GM12878 (cell line): ENCODE measurements at regions not wholly inside any gene's neighbourhood (a gene's known extent, or its start where the extent isn't known, plus 50 kb on each side); places are given as distances from the start of the nearest gene placed in this dataset.

ENCODE experiments used
- ATAC-seq: fragments of 200-7000 bp; cut with Tn5 transposase; 3 replicates; pipeline ENCODE4 v1.9.1; 2020; ENCODE audit warnings: mild to moderate bottlenecking, moderate library complexity
- BruUV-seq: library from RNA; stranded (reverse); fragments of 400-500 nt; replicated peaks from 2 replicates; lab custom pipeline; 2021; lab: Mats Ljungman, UMichigan
- CTCF ChIA-PET: fragments of 300-600 bp; sonication (Branson Sonifier 250); formaldehyde crosslinking; extraction: SDS; loops from one replicate; lab custom pipeline; 2021; ENCODE audit warnings: inconsistent platforms; lab: Yijun Ruan, JAX
- POLR2A ChIA-PET: fragments of 350-600 bp; formaldehyde crosslinking; extraction: SDS; loops from one replicate; lab custom pipeline; 2021; ENCODE audit warnings: inconsistent platforms; lab: Charles Lee
- RAD21 ChIA-PET: fragments of 300-600 bp; sonication (Branson Sonifier 250); formaldehyde crosslinking; loops from one replicate; lab custom pipeline; 2023; ENCODE audit warnings: antibody characterized with exemption; ENCODE audit not compliant: unreplicated experiment; lab: Charles Lee
- SMC1A ChIA-PET: fragments of 300-600 bp; sonication (Branson Sonifier 250); formaldehyde crosslinking; loops from one replicate; lab custom pipeline; 2023; ENCODE audit not compliant: unreplicated experiment, uncharacterized antibody; lab: Charles Lee
- DNase-seq: peaks from one replicate; pipeline ENCODE4 v3.0.0-alpha.2; 2011; ENCODE audit warnings: low read depth, low spot score
- FAIRE-seq: peaks from 3 replicates; lab custom pipeline; 2011; peaks lifted over from hg19 to GRCh38; lab: Jason Lieb, UNC
- H2AFZ ChIP-seq: 2 replicates; pipeline ENCODE4 v1.6.0; 2011; ENCODE audit warnings: low read depth, low read length, control low read depth; ENCODE audit not compliant: control insufficient read depth
- H3K27ac ChIP-seq: 2 replicates; pipeline ENCODE4 v1.5.1; 2011; ENCODE audit warnings: control low read depth; ENCODE audit not compliant: control insufficient read depth, insufficient read depth
- H3K27me3 ChIP-seq, 2 experiments: replicated peaks in 1 of 2; 2 replicates each; pipeline versions ENCODE4 v1.6.0 to v1.6.1; 2011; ENCODE audit warnings: low read length in 1 of 2; ENCODE audit not compliant: control insufficient read depth in 2 of 2, insufficient read depth in 2 of 2
- H3K36me3 ChIP-seq, 2 experiments: 2 replicates each; pipeline ENCODE4 v1.5.1; 2011; ENCODE audit warnings: low read length in 1 of 2; ENCODE audit not compliant: control insufficient read depth in 2 of 2, insufficient read depth in 2 of 2
- H3K4me1 ChIP-seq: 2 replicates; pipeline ENCODE4 v1.6.1; 2011; ENCODE audit warnings: mild to moderate bottlenecking, low read length, moderate library complexity, mixed read lengths; ENCODE audit not compliant: control insufficient read depth, insufficient read depth
- H3K4me2 ChIP-seq: 2 replicates; pipeline ENCODE4 v1.6.0; 2011; ENCODE audit warnings: control low read depth; ENCODE audit not compliant: control insufficient read depth, insufficient read depth
- H3K4me3 ChIP-seq: fragments of 200-600 bp; sonication (generic); 2 replicates; pipeline ENCODE4 v1.5.1; 2016
- H3K79me2 ChIP-seq: 2 replicates; pipeline ENCODE4 v1.6.0; 2011; ENCODE audit warnings: low read length; ENCODE audit not compliant: control insufficient read depth, insufficient read depth
- H3K9ac ChIP-seq: 2 replicates; pipeline ENCODE4 v1.8.0; 2011; ENCODE audit warnings: low read length, control low read depth, mixed read lengths; ENCODE audit not compliant: control insufficient read depth, insufficient read depth
- H3K9me3 ChIP-seq: replicated peaks from 3 replicates; pipeline ENCODE4 v1.5.1; 2011; ENCODE audit warnings: mild to moderate bottlenecking, low read length; ENCODE audit not compliant: control insufficient read depth, insufficient read depth
- H4K20me1 ChIP-seq: 2 replicates; pipeline ENCODE4 v1.6.0; 2011; ENCODE audit not compliant: control insufficient read depth, insufficient read depth
- BRCA1 ChIP-seq: IDR thresholded peaks from 2 replicates; pipeline ENCODE4 v1.6.1; 2011; ENCODE audit warnings: low read depth, low read length, improper control_type of control experiment
- DPF2 ChIP-seq: fragments of 450-650 bp; IDR thresholded peaks from 2 replicates; pipeline ENCODE4 v1.6.1; 2017; ENCODE audit warnings: mild to moderate bottlenecking
- FOS ChIP-seq: IDR thresholded peaks from 3 replicates; pipeline ENCODE4 v1.6.1; 2011; ENCODE audit warnings: borderline replicate concordance; ENCODE audit not compliant: insufficient read length; ENCODE audit errors: extremely low read depth
- HCFC1 ChIP-seq: fragments of 150-350 bp; IDR thresholded peaks from 2 replicates; pipeline ENCODE4 v1.6.1; 2014; ENCODE audit warnings: low read length
- RAD51 ChIP-seq: fragments of 450-650 bp; IDR thresholded peaks from 2 replicates; pipeline ENCODE4 v1.6.1; 2016; ENCODE audit warnings: moderate library complexity, mild to moderate bottlenecking, inconsistent platforms
- RB1 ChIP-seq: fragments of 450-650 bp; formaldehyde crosslinking; IDR thresholded peaks from 2 replicates; pipeline ENCODE4 v1.6.1; 2017; ENCODE audit warnings: mild to moderate bottlenecking, borderline replicate concordance
- SIN3A ChIP-seq: IDR thresholded peaks from 2 replicates; pipeline ENCODE4 v1.6.1; 2012; ENCODE audit warnings: low read depth, low read length, improper control_type of control experiment
- SP1 ChIP-seq: IDR thresholded peaks from one replicate; pipeline ENCODE4 v1.6.1; 2011; ENCODE audit warnings: low read depth, low read length
- SREBF1 ChIP-seq: IDR thresholded peaks from 2 replicates; pipeline ENCODE4 v1.6.1; 2012; ENCODE audit warnings: mild to moderate bottlenecking, low read length
- WGBS: methylation state at CpG from one replicate; pipeline ENCODE4 v1.1.6; 2016; ENCODE audit warnings: low lambda C conversion rate; ENCODE audit not compliant: insufficient replicate concordance, insufficient coverage; ENCODE audit errors: missing lambda C conversion rate; 5-methylcytosine and 5-hydroxymethylcytosine counted together
- in situ Hi-C: fragments of 300-500 bp; cut with MboI; formaldehyde crosslinking; loops from 9 replicates; pipeline ENCODE4 v1.14.3; 2018; ENCODE audit warnings: mixed read lengths
- intact Hi-C: fragments of 100-400 bp; cut with micrococcal nuclease; formaldehyde crosslinking; loops from one replicate; pipeline ENCODE4 v1.14.2; 2022; ENCODE audit not compliant: unreplicated experiment
- TF ChIP-seq, protein P1 (sequence below): fragments of 450-650 bp; IDR thresholded peaks from 2 replicates; pipeline ENCODE4 v1.6.1; 2018; ENCODE audit warnings: mild to moderate bottlenecking, low read depth, moderate library complexity; ENCODE audit not compliant: partially characterized antibody
- TF ChIP-seq, protein P2 (sequence below): IDR thresholded peaks from 2 replicates; pipeline ENCODE4 v1.6.1; 2011; ENCODE audit warnings: borderline replicate concordance, low read depth, mild to moderate bottlenecking, moderate library complexity, low read length; ENCODE audit not compliant: insufficient read depth, poor library complexity, severe bottlenecking
- TF ChIP-seq, protein P3 (sequence below), 3 experiments: IDR thresholded peaks in 2 of 3; conservative IDR thresholded peaks in 1 of 3; 2 replicates each; pipeline ENCODE4 v1.5.1; 2011; ENCODE audit warnings: low read depth in 3 of 3, low read length in 3 of 3, mild to moderate bottlenecking in 3 of 3, control low read depth in 2 of 3, moderate library complexity in 2 of 3, inconsistent platforms in 1 of 3, mixed read lengths in 1 of 3; ENCODE audit not compliant: control insufficient read depth in 2 of 3, insufficient read depth in 1 of 3; ENCODE audit errors: extremely low read depth in 1 of 3
- TF ChIP-seq, protein P4 (sequence below): fragments of 150-350 bp; IDR thresholded peaks from 2 replicates; pipeline ENCODE4 v1.6.1; 2014; ENCODE audit warnings: mild to moderate bottlenecking, low read depth, low read length

DNA sequence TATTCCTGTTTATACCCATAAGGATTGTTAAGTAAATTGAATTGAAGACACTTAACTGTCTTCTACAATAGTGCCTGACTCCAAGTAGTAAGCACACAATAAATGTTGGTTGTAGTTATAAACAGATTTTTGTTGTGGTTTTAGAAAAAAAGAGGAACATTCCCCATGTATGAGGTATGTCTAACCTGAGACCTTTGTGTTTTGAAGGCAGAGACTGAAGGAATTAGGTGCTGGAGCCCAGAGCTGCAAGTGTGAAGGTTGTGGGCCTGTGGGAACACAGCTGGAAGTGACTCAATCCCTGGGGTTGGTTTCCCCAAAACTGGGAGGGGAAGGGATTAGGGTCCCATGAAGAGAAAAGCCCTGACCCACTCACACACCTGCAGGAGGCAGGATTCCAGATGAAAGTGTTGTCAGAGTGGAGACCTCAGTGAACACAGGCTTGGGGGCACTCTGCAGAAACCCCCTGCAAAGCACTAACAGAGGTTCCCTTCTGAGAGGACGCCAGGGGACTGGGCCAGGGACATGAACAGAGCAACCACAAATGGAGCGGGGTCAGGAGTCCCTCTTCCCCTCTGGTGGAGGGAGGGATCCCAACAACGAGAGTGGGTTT, 265.1 kb upstream of the KLF14 start:
- Histone ChIP-seq H3K27ac (no peak overlapping the region), H3K27me3 (no peaks in the 10 kb centered on the region), H2AFZ (no peak overlapping the region), H4K20me1 (no peaks in the 10 kb centered on the region), H3K9me3 (0 out of 3 replicates have a peak, but pooled peaks cover 2% of the 10 kb centered on the region), H3K4me3 (no peak overlapping the region), H3K36me3 (no peaks in the 10 kb centered on the region; a peak in 2 of 4 replicates), H3K4me2 (no peak overlapping the region), H3K9ac (no peak overlapping the region), H3K4me1 (peaks cover 16% of the 10 kb centered on the region), H3K79me2 (peaks cover 2% of the 10 kb centered on the region)
- 98% methylated on average over 3 of the region's 3 CpGs for WGBS
- ChIA-PET SMC1A (interaction anchor here (0.7 to 2.3 kb wide), 6 partner anchors 8 to 53 kb away, joined by 3 to 10 read pairs (median 4); no protein-coding TSS in a partner anchor), RAD21 (no interaction called here), POLR2A (interaction anchor here (0.5 kb wide), 1 partner anchor 374 kb away, joined by 5 read pairs; no protein-coding TSS in a partner anchor), CTCF (interaction anchor here (2.1 to 2.3 kb wide), 2 partner anchors 16 to 41 kb away, joined by 8 to 13 read pairs; no protein-coding TSS in a partner anchor)
- no TSS peak for BruUV-seq
- in situ Hi-C loops = no loop called here
- no peak for TF ChIP-seq SREBF1
- no peak for TF ChIP-seq BRCA1
- TF ChIP-seq HCFC1 = no peak
- no peak for TF ChIP-seq RAD51
- TF ChIP-seq SIN3A = no peak
- TF ChIP-seq, protein P1, sequence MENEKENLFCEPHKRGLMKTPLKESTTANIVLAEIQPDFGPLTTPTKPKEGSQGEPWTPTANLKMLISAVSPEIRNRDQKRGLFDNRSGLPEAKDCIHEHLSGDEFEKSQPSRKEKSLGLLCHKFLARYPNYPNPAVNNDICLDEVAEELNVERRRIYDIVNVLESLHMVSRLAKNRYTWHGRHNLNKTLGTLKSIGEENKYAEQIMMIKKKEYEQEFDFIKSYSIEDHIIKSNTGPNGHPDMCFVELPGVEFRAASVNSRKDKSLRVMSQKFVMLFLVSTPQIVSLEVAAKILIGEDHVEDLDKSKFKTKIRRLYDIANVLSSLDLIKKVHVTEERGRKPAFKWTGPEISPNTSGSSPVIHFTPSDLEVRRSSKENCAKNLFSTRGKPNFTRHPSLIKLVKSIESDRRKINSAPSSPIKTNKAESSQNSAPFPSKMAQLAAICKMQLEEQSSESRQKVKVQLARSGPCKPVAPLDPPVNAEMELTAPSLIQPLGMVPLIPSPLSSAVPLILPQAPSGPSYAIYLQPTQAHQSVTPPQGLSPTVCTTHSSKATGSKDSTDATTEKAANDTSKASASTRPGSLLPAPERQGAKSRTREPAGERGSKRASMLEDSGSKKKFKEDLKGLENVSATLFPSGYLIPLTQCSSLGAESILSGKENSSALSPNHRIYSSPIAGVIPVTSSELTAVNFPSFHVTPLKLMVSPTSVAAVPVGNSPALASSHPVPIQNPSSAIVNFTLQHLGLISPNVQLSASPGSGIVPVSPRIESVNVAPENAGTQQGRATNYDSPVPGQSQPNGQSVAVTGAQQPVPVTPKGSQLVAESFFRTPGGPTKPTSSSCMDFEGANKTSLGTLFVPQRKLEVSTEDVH = no peak
- no peak for TF ChIP-seq SP1
- no peak for TF ChIP-seq RB1
- TF ChIP-seq DPF2 = no peak
- TF ChIP-seq, protein P2, sequence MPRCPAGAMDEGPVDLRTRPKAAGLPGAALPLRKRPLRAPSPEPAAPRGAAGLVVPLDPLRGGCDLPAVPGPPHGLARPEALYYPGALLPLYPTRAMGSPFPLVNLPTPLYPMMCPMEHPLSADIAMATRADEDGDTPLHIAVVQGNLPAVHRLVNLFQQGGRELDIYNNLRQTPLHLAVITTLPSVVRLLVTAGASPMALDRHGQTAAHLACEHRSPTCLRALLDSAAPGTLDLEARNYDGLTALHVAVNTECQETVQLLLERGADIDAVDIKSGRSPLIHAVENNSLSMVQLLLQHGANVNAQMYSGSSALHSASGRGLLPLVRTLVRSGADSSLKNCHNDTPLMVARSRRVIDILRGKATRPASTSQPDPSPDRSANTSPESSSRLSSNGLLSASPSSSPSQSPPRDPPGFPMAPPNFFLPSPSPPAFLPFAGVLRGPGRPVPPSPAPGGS = no peak
- no peak for TF ChIP-seq FOS
- TF ChIP-seq, protein P3, sequence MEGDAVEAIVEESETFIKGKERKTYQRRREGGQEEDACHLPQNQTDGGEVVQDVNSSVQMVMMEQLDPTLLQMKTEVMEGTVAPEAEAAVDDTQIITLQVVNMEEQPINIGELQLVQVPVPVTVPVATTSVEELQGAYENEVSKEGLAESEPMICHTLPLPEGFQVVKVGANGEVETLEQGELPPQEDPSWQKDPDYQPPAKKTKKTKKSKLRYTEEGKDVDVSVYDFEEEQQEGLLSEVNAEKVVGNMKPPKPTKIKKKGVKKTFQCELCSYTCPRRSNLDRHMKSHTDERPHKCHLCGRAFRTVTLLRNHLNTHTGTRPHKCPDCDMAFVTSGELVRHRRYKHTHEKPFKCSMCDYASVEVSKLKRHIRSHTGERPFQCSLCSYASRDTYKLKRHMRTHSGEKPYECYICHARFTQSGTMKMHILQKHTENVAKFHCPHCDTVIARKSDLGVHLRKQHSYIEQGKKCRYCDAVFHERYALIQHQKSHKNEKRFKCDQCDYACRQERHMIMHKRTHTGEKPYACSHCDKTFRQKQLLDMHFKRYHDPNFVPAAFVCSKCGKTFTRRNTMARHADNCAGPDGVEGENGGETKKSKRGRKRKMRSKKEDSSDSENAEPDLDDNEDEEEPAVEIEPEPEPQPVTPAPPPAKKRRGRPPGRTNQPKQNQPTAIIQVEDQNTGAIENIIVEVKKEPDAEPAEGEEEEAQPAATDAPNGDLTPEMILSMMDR (IDR thresholded peaks at IDR 0.05 in 2 of 3, conservative IDR thresholded peaks at IDR 0.05 in 1 of 3; ENCODE audit: control insufficient read depth in 2 of 3, extremely low read depth in 1 of 3, insufficient read depth in 1 of 3, low read depth in 3 of 3, low read length in 3 of 3) = no peak
- TF ChIP-seq, protein P4, sequence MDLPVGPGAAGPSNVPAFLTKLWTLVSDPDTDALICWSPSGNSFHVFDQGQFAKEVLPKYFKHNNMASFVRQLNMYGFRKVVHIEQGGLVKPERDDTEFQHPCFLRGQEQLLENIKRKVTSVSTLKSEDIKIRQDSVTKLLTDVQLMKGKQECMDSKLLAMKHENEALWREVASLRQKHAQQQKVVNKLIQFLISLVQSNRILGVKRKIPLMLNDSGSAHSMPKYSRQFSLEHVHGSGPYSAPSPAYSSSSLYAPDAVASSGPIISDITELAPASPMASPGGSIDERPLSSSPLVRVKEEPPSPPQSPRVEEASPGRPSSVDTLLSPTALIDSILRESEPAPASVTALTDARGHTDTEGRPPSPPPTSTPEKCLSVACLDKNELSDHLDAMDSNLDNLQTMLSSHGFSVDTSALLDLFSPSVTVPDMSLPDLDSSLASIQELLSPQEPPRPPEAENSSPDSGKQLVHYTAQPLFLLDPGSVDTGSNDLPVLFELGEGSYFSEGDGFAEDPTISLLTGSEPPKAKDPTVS = no peak
- no peak for FAIRE-seq
- no peak for DNase-seq
- intact Hi-C loops = no loop called here
- ATAC-seq = no peak
